HG03196 (cell line): ENCODE measurements at regions not wholly inside any gene's neighbourhood (a gene's known extent, or its start where the extent isn't known, plus 50 kb on each side); places are given as distances from the start of the nearest gene placed in this dataset.
"Not testable (repeated sequence)": the region's sequence is repeated elsewhere in the genome, so short reads cannot be mapped to it uniquely, and the experiment has no call there.

Source experiments
- ATAC-seq: cut with Tn5 transposase; IDR thresholded peaks from one replicate; pipeline ENCODE4 v1.9.1; 2021; ENCODE audit not compliant: unreplicated experiment

DNA sequence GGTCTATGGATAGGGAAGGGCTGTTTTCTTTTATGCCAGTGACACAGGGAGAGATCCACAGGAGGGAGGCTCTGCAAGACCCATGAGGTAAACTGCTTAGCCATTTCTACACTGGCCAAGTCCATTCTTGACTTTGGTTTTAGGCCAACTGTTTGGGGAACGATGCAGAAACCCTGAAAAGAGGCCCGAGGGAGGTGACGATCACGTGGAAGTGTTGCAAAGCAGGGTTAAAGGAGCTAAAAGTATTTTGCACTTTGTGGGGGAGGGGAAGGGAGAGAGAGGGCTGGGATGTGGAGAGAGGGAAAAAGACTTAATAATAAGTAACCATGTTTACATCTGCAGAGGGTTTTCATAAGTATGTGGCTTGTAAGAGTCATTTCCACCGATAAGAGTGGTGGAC, 239.7 kb downstream of the EMX2 start:
- ATAC-seq, result no peak

DNA sequence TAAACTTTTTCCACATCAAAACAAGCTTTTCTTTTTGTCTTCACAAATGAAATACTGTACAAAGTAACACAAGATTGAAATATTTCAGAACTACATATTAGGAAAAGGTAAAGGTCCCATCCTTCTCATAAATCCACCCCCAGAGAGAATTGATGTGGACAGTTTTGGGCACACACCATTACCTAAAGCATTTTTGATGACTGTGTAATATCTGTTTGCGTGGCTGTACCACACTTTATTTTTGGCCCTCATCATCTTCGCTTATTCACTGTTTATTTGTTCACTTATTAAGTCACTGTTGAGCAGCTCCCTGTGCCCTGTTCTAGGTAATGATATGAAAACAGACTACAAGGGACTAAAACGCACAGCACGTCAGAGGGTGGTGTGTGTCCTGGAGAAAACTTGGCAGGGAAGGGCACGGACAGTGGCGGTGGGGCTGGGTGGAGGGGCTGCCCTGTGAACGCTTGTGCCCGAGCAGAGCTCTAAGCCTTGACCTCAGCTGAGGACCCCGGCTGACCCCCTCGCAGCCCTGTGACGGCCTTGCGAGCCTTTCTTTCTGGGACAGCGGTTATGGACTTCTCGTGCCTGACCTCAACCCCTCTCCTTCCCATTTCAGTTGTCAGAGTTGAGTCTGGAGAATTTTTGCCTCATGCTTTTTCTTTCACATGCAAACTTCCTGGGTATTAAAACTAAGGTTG, 241.3 kb downstream of the EMX2 start:
- ATAC-seq, result no peak

DNA sequence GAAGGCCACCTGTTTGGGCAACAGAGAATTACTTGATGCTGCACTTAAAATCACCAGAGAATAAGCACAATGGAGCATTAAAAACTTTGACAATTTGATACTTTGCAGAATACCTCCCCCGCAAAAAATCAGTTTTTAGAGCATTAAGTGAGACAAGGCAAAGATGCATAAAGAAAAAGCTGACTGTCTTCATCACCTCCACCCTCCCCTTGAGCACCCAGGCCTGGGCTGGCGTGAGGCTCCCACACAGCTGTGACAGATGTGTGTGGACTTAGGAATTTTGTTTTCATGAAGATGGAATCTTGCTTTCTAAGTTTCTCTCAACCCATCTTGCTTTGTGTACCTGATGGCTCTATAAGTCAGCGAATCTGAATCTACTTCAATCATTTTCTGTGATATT, 242.2 kb downstream of the EMX2 start:
- ATAC-seq, result no peak

DNA sequence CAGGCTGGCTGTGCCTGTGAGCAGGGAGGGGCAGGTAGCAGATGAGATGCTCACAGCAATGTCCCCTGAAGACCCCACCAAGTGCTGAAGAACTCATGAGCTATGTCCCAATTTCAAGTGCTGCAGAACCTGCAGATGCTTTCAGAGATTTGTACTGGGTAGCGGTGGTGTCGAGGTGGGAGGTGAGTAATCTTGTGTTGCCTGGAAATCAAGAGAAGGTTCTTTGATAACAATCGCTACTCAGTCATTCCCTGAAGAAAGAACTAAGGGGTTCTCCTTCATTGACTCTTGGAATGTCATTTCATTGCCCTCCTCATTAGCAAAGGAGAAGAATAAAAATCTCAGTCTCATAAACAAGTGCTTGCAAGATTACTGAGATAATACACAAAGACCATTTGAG, 246.4 kb downstream of the EMX2 start:
- ATAC-seq, result no peak

DNA sequence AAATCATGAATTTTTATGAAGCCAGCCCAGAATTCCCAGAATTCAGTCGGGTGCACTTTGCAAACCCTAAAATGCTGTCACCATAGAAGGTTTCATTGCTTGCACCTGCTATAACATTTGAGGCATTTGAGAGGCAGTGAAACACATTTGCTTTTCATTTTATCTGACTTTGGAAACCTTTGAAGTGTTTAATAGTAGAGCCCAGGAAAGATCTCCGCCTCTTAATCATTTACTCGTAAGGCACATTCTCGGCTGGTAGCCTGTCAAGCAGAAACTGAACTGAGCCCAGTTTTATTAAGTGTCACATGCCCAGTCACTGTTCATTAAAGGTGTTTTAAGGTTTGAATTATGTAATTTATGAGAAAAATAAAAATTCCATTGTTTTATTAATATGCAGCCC, 247.6 kb downstream of the EMX2 start:
- ATAC-seq, result no peak

DNA sequence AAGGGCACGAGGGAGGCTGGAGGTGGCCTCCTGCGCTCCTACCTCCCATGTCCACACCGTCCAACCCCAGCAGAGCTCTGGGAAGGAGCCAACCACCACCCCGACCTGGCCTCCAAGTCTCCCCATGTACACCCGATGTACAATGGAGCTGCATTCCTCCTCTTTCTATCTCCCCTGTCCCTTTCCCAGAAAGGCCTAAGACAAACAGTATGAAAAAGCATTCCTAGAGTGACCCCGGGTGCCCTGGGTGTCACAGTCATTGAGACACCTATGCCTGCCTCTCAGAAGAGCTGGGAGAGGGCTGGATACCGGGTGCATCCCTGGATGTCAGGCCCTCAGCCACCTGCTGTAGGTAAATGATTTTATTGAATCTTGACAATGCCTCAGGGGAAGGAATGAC, 248.1 kb downstream of the EMX2 start:
- no peak for ATAC-seq

DNA sequence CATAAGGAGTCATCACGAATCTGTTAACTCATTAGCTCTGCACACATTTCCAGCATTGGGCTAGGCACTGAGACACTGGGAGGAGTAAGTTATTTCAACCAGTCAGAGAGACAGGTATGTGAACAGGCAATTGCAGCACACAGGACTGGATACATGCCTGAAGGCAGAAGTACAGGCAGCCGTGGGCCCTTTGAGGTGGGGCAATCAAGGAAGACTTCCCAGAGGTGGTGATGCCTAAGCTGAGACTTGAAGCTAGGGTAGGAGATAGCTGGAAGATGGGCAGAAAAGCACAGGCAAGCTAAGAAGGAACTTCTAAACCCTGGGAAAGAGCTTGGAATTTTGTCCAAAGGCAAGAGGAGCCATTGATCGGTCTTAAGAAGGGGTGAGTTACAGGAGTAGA, 249.7 kb downstream of the EMX2 start:
- no peak for ATAC-seq

DNA sequence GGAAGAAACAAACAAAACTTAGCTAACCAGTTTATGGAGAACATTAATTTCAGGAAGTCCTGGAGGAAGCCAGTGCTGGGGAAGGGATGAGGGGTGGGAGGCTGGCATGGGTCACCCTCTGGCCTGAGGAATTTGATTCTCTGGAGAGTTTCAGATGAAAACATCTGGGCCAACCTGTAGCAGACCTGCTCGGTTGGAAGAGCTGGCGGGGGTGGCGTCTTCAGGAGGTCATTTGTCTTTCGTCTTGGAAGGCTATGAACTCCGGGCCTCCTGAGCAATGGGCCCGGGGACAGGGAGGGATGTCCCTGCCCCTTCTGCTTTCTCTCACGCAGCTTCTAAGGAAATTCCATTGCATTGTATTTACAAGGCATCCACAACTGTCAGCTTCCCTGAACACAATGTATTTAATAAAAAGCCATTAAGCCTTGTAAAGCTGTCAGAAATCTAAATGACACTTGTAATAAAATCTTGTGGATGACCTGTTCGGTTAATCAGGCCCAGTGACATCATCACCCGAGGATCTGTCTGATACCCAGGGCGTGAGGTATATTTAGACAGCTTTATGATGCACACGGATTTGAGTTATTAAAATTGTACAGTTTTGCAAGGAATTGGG, 250.5 kb downstream of the RAB11FIP2 start:
- ATAC-seq, result no peak

DNA sequence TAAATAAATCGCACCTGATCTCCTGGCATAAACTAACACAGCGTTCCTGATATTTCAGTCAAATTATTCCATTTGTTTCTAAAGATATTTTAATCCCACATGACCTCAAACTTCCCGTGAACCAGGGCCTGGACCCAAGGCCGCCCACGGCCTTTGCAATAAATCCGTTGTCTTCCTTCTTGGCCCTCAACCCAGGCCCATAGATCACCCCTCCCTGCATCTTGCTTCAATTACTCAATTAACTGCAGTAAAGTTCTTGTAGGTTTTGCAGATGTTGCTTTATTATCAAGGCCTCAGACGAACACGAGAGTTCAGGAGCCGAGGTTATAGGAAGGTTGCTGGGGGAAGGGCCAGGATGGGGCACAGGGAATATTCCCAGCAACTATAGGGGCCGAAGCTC, 249.4 kb downstream of the RAB11FIP2 start:
- no peak for ATAC-seq

DNA sequence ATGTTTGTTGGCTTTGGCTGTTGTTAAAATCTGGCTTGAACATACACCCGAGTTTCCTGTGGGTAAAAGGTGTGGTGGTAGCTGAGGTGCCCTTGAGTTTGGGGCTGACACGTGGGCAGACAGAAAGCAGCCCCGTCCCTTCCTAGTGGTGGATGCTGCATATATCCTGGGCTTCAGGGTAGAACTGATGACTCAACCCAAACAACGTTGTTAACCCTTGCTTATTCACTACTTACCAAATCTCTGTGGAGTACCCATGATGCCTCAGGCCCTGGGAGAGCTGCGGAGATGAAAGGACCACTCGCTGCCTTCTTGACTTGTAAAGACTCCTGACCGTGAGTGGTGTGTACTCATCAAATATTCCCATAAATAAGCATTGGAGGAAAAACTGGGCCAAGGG, 245.1 kb downstream of the RAB11FIP2 start:
- no peak for ATAC-seq

DNA sequence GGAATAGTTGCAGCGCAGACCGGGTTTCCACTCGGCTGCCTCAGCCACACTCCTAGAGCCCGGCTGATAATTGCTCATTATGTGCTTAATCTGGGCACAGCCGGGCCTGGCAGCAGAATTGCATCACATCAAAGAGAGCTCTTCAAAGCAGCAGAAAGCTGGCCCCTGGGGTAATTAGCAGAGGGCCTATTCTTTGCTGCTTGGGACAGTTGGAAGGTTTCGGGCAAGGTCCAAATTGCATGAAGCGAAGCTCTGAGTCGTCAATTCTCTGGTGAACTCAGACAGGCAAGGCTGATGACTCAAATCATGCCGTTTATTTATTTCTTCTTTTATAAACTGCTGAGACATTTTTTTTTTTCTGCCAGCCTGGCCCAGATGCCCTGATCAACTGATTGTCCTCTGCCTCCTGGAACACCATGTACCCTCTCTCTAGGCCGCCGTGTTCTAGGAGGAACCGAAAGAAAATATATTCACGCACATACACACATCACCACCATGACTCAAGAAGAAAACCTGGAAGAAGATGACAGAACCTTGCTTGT, 242.2 kb downstream of the RAB11FIP2 start:
- no peak for ATAC-seq

DNA sequence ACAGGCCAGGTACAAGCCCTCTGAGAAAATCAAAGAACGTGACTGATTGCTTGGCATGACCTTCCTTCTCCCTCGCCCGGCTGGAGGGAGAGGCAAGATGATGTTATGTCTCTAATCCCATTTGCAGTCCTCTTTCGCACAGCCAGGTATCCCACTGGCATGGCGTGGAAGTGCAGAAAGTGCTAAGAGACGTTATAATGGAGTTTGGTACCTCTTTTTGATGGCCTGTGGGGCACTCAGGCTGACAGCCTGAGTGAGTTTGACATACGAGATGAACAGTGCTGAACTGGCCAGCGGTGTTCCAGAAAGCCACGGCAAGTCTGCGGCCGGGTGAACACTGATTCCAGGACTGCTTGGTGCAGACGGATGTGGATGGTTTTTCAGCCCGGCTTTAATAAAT, 241.6 kb downstream of the RAB11FIP2 start:
- no peak for ATAC-seq

DNA sequence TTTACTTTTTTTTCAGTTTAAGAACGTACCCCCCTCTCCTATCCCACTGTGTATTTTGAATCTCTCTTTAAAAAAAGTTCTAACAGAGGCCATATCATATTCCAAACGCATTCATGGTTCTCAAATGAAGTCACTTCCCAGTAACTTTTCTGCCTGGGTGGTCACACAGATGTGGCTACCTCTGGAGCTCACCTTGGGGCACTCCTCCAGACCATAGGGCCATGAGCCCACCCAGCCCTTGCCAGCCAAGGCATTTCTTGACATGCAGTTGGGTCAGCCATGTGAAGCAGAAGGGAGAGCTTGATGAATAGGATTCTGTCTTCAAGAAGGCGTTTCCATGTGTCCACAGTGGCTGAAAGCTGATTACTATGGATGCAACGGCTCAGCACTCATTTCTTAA, 239.3 kb downstream of the RAB11FIP2 start:
- no peak for ATAC-seq

DNA sequence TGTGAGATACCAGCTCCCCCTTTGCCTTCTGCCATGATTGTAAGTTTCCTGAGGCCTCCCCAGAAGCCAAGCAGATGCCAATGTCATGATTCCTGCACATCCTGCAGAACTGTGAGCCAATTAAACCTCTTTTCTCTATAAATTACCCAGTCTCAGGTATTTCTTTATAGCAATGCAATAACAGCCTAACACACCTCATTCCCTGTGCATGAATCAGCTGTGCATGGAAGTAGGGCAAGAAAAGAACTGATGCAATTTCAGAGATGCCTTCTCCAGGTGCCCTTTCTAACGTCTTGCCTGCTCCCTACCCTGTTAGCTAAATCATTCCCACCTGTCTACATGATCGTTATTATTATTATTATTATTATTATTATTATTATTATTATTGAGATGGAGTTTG, 230.9 kb downstream of the RAB11FIP2 start:
- not testable (repeated sequence) for ATAC-seq

DNA sequence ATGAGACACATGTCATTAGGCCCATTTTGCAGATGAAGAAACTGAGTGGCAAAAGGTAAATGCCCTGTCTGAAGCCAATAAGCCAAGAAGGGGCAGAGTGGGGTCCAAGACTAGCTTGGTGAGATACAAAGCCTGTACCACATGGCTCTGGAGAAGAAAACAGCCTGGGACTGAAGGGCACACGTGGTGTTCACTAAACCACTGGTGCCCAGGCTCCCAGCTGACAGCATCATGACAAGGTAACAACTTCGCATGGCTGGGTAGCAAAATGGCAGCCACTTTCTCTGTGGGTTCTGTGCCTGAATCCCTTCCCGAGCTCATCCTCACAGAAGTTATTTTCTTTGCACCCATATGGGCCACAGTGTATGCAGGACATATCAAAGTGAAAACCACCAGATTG, 229.6 kb downstream of the RAB11FIP2 start:
- ATAC-seq, result no peak

DNA sequence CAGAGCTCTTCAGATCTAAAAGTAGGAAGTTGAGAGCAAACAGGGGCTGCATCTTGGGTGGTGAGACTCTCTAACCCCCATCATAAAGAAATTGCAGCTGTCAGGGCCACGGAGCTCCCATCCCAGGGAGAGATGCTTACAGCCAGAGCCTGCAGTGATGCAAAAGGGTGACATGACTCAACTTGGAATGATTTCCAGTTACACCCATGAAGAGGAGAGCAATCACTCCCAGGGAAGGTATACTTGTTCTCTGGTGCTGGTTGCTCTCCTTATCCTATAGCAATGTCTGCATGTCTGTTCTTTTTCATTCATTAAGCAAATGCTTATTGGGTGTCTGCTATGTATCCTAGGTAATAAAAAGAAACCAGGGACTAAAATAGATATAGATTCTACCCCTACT, 228.0 kb downstream of the RAB11FIP2 start:
- no peak for ATAC-seq

DNA sequence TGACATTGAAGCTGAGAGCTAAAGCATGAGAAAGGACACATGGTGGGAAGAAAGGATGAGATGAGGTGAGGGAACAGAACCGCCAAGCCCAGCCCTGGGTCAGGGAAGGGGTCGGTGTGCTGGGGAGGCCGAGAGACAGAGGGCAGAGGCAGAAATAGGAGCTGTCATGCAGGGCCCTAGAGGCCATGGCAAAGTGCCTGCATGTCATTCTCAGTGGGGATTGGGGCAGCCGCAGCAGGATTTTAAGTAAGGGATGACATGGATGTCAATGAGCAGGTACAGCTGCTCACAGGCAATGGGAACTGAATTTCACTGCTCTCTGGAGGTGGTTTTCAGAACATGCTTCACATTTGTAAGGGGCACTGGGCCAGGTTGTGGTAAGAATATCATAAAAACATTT, 227.4 kb downstream of the RAB11FIP2 start:
- ATAC-seq, result no peak

DNA sequence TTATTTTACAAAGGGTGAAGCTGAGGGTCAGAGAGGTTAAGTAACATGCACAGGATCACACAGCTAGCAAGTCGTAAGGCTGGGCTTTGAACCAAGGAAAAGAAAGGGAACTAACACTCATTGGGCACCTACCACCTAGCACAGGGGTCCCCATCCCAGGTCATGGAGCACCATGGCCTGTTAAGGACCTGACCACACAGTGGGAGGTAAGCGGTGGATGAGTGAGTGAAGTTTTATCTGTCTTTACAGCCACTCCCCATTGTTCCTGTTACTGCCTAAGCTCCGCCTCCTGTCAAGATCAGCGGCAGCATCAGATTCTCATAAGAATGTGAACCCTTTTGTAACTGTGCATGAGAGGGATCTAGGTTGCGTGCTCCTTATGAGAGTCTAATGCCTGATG, 222.8 kb downstream of the RAB11FIP2 start:
- no peak for ATAC-seq

DNA sequence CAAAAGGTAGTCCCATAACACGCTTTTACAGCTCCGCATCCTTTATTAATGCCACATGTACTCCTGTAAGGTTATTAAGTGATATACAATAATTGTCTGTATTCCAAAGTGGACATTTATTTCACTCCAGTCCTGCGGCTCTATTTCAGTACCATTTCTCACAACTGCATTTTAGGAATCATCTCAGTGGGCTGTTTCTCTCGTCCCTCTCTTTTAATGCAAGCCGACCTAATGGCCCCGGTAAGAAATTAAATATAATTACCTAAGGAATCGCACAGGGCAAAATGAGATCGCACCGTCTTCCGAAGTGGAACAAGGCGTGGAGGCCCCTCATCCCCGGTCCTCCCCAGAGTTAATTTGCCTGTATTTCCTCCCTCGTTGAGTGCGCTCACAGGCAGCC, 216.5 kb downstream of the RAB11FIP2 start:
- no peak for ATAC-seq

DNA sequence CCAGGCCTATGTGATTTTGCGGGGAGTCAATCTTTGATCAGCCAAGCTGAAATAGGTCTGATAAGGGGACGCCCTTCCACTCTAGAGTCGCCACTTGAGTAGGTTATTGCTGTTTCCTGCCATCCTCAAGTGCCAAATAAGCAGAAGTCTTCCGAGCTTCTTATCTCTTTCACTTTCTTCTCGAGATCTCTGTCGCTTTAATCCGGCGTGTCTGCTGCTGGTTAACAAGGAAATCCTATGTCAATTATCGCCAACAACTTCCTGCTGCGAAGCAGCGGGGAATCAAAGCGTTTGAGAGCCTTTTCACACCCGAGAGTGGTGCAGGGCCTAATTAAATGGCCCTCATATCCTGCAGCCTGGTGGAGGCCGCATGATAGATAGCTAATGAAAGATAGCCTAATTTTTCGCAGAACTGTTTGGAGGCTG, 215.9 kb downstream of the RAB11FIP2 start:
- no peak for ATAC-seq

DNA sequence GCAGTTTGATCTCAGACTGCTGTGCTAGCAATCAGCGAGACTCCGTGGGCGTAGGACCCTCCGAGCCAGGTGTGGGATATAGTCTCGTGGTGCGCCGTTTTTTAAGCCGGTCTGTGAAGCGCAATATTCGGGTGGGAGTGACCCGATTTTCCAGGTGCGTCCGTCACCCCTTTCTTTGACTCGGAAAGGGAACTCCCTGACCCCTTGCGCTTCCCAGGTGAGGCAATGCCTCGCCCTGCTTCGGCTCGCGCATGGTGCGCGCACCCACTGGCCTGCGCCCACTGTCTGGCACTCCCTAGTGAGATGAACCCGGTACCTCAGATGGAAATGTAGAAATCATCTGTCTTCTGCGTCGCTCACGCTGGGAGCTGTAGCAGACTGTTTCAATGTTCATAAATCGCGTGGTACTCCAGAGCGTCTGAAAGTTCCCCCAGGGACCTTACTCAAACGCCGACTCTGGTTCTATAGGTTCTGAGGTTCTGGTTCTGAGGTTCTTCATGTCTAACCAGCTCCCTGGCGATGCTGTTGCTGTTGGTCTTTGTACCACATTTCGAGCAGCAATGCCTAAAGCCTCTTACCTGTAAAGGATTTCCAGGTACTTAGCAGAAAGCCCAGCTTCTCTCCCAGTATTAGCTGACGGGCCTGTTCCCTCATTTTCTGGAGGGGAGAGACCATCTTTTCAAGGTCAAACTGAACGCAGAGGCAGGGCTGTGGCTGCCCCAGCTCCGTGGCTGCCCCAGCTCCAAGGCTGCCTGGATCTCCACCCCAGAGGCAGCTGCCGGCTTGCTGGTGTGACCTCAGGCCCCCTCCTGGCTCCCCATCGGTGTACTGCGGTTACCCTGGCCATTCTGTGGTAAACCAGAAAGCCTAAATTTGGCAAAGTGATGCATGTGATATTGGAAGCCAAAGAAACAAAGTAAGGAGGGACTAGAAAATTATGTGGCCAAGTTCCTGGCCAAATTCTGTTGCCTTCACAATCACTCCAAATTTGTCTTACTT, 207.9 kb downstream of the RAB11FIP2 start:
- not testable (repeated sequence) for ATAC-seq

DNA sequence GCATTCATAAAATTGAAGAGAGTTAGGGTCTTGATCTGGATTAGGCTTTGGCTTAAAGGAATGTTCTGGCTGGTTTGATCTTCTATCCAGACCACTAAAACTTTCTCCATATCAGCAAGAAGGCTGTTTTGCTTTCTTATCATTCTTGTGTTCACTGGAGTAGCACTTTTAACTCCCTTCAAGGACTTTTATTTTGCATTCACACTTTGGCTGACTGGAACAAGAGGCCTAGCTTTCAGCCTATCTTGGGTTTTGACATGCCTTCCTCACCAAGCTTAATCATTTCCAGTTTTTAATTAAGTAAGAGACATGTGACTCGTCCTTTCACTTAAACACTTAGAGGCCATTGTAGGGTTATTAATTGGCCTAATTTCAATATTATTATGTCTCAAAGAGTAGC, 190.3 kb downstream of the RAB11FIP2 start:
- not testable (repeated sequence) for ATAC-seq
